OCI-LY1 (cell line): ENCODE measurements at regions not wholly inside any gene's neighbourhood (a gene's known extent, or its start where the extent isn't known, plus 50 kb on each side); places are given as distances from the start of the nearest gene placed in this dataset.

Source experiments
- EZH2 ChIP-seq: fragments of 200-600 bp; sonication (generic), shearing (Covaris generic); IDR thresholded peaks from 2 replicates; pipeline ENCODE4 v1.8.0; 2017; ENCODE audit warnings: borderline replicate concordance, mixed run types, mild to moderate bottlenecking, antibody characterized with exemption, low read length, moderate library complexity, mixed read lengths
- TF ChIP-seq, protein P1 (sequence below): fragments of 200-600 bp; sonication (generic), shearing (Covaris generic); IDR thresholded peaks from 2 replicates; pipeline ENCODE4 v1.5.1; 2017; ENCODE audit warnings: mild to moderate bottlenecking, antibody characterized with exemption, low read length, moderate library complexity, mixed read lengths

DNA sequence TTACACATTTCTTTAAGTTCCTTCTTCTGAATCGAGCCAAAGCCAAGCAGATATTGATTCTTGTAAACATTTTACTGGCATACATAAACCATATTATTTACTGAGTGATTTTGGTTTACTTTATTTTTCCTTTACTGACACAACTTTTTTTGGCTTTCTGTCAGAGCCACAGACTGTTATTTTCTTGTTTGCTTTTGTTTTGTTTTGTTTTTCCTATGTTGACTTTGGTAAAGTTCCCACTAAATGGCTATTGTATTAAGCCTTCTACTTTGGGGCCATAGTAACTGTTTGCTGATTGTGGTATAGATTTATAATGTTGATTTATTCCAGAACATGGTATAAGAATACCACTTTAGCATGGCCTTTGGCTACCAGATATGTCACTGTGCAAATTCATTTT is 419.4 kb downstream of the DCDC2C start:
- TF ChIP-seq, protein P1, sequence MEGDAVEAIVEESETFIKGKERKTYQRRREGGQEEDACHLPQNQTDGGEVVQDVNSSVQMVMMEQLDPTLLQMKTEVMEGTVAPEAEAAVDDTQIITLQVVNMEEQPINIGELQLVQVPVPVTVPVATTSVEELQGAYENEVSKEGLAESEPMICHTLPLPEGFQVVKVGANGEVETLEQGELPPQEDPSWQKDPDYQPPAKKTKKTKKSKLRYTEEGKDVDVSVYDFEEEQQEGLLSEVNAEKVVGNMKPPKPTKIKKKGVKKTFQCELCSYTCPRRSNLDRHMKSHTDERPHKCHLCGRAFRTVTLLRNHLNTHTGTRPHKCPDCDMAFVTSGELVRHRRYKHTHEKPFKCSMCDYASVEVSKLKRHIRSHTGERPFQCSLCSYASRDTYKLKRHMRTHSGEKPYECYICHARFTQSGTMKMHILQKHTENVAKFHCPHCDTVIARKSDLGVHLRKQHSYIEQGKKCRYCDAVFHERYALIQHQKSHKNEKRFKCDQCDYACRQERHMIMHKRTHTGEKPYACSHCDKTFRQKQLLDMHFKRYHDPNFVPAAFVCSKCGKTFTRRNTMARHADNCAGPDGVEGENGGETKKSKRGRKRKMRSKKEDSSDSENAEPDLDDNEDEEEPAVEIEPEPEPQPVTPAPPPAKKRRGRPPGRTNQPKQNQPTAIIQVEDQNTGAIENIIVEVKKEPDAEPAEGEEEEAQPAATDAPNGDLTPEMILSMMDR, result no peak
- TF ChIP-seq EZH2, result no peak
